Retinal pigment epithelial cell (primary cell): ENCODE measurements at regions not wholly inside any gene's neighbourhood (a gene's known extent, or its start where the extent isn't known, plus 50 kb on each side); places are given as distances from the start of the nearest gene placed in this dataset.
A peak's percentile ranks its signal among the peaks of the same experiment; 100 is the strongest.

Experiments used
- DNase-seq: peaks from one replicate; pipeline ENCODE4 v3.0.0-alpha.2; 2010; ENCODE audit warnings: low read depth
- H3K4me3 ChIP-seq: 2 replicates; pipeline ENCODE4 v1.5.1; 2011; ENCODE audit warnings: mild to moderate bottlenecking, low read length, control low read depth, moderate library complexity
- CTCF ChIP-seq: conservative IDR thresholded peaks from 2 replicates; pipeline ENCODE4 v1.5.1; 2011; ENCODE audit warnings: low read depth, low read length, control low read depth, inconsistent platforms

GRCh38 chr3:99474776-99475175 lies 163.6 kb upstream of the COL8A1 start:
- H3K4me3 ChIP-seq: no peak overlapping the region
- TF ChIP-seq CTCF: no peak
- no peak for DNase-seq

- no peak for DNase-seq
- H3K4me3 ChIP-seq: no peak overlapping the region
- TF ChIP-seq CTCF: no peak
These were observed 165.1 kb upstream of the COL8A1 start for GRCh38 chr3:99473321-99473751.

GRCh38 chr3:99472385-99472784 lies 166.0 kb upstream of the COL8A1 start:
- DNase-seq: no peak
- TF ChIP-seq CTCF: no peak
- no peak overlapping the region for H3K4me3 ChIP-seq

- TF ChIP-seq CTCF: no peak
- no peak overlapping the region for H3K4me3 ChIP-seq
- no peak for DNase-seq
These were observed 166.8 kb upstream of the COL8A1 start for GRCh38 chr3:99471353-99472323.

- no peak for TF ChIP-seq CTCF
- no peak overlapping the region for H3K4me3 ChIP-seq
- no peak for DNase-seq
These were observed 167.6 kb upstream of the COL8A1 start for GRCh38 chr3:99470841-99471240.

GRCh38 chr3:99468918-99469317 lies 169.5 kb upstream of the COL8A1 start:
- DNase-seq: peak; percentile 32
- H3K4me3 ChIP-seq: no peak overlapping the region
- no peak for TF ChIP-seq CTCF

GRCh38 chr3:99467420-99467819 lies 171.0 kb upstream of the COL8A1 start:
- no peak overlapping the region for H3K4me3 ChIP-seq
- no peak for TF ChIP-seq CTCF

More at GRCh38 chr3:99467420-99467819, 171.0 kb upstream of the COL8A1 start:
- DNase-seq: no peak
